NCI-H146 (cell line): ENCODE measurements at regions not wholly inside any gene's neighbourhood (a gene's known extent, or its start where the extent isn't known, plus 50 kb on each side); places are given as distances from the start of the nearest gene placed in this dataset.

ENCODE experiments used
- DNase-seq: peaks from one replicate; lab custom pipeline; 2025; lab: John Stamatoyannopoulos, UW

DNA sequence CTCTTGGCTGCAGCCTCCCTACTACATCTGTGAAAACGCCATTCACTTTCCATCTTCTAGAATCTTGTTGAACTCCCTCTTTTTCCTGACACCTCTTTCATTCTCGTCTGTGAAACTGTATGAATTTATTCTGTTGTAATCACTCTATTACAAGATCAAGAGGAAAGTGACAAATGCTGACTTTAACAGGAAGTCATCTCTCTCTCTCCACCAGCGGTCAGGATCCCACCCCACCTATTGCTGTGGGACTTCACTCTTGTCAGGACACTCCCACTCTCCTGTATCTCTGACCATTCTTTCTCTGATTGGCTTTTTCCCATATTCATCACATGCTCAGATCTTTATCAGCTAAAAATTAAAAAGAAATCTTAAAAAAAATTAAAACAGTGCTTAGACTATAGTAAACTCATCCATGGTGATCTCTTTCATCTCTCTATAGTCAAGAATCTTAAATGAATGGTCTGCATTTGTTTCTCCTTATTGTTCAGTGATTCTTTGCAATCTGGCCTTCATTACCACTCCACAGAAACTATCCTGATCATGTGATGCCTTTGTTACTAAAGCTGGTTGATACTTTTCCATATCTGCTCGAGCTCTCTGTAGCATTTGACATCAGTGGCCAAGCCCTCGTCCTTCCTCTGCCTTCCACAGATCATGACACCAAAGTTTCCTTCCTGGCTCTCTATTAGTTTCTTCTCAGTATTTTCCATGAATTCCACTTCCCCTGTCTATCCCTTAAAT is 113.6 kb downstream of the UCHL5 start:
- no peak for DNase-seq

DNA sequence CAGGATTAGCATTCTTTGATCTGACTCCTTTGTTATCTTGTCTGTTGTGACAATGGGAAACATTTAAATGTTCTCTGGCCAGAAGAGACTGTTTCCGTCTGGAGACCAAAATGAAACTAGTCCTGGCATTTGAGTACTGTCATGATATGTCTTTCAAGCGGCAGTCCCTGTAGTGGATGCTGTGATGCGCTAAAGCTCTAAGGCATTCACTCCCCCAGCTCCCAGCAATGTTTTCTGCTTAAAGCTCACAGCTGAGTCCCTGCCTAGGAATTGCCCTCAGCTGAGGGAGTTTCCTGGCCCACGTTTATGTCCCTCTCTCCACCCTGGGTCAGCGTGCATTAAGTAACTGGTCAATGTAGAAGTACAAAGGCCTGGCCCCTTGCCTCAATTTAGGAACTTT is 109.4 kb downstream of the UCHL5 start:
- DNase-seq: no peak

DNA sequence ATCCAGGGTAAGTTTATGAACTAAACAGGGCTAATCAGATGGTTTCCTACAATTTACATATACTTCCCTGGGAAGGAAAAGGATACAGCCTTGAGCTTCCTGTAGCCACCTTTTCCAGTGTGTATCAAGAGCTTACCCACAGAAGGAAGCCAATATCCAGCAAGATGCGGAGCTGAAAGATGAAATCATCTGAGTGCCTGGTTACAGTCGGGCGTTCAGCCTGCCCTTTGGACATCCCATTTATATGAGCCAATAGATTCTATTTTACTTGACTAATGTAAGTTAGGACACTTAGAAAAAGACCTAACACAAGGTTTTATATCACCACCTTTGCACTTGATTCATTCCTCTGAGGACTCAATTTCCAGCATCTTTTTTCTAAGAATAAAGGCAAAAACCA is 108.2 kb downstream of the UCHL5 start:
- no peak for DNase-seq

DNA sequence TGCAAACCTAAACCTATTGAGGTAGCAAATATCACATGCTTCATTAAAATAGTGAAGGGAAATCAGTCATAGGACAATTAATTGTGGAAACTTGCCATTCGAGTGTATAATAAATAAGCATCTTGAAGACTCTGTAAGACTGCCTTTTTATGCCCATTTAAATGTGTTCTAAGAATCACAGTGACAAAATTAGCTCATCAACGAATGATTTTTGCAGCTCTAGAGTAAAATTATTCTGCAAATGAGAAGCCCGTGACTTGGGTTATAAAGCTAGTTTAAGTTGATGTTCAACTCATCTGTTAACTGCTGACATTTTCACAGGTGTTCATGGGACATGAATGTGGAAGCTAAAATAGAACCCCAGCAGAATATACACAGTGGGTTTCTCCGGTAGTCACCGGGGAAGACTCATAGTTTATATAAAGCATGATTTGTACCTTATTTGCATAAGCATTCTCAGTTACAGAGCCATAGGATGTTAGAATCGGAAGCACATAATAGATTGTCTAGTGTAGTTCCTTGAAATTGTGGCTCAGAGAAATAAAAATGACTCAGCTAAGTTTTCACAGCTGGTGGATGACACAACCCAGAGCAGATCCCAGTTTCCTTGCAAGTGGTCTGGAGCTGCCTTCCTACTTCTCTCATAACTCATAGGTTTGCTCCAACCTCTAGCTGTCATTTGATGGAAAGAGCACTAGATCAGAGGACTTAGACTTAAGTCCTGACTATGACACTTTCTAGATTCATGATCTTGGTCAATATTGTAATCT is 107.3 kb downstream of the UCHL5 start:
- DNase-seq: no peak

DNA sequence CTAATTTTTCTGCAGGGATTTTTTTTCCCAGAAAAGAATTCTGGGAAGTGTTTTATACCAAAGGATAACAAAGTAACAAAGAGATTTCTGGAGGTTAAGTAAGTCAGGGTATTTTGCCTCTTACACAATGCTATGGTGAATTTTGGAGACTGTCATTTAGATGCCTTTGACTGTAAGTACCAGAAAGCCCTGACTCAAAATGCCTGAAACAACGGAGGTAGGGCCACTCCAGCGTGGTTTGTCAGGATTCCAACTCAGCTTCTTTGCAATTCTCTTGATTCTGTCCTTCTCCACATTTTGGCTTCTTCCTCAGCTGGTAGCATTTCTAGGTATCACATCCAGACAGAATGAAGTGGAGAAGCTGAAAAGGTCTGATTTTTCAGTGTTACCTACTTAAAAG is 106.5 kb downstream of the UCHL5 start:
- no peak for DNase-seq

DNA sequence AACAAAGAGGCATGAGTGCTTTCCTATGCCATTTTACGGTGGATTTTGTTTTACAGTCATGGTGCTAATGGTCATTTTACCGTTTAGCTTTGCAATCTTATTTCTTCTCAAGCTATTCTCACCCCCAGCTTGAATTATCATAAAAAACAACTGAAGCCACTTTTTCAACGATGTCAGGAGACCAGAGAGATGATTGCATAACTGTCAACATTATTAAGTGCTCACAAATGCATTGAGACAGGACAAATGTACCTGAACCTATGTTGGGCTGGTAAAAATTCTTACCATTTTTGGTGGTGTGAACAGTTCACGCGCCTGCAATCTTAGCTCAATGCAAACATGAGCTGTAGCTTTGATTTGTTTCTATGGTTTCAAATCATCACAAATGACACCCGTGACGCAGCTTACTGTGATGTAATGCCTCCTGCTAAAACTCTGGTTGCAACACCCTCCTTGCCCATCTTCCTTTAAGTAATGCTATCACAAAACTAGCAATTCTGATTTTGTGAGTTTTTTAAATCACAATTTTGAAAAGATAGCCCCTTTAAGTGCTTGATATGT is 104.4 kb downstream of the UCHL5 start:
- DNase-seq: peak; percentile 19

DNA sequence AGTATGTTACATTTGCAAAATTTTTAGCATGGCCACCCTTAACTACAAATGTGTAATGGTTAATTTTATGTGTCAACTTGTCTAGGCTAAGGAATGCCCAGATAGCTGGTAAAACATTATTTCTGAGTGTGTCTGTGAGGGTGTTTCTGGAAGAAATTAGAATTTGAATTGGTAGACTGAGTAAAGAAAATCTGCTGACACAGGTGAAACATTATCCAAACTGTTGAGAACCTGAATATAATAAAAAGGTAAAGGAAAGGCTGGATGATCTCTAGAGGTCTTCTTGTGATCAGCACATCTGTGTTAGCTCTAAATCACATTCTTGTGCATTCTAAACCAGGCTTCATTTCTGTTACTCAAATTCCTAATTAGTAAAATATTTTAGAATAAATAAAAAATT is 100.8 kb downstream of the UCHL5 start:
- DNase-seq: no peak

DNA sequence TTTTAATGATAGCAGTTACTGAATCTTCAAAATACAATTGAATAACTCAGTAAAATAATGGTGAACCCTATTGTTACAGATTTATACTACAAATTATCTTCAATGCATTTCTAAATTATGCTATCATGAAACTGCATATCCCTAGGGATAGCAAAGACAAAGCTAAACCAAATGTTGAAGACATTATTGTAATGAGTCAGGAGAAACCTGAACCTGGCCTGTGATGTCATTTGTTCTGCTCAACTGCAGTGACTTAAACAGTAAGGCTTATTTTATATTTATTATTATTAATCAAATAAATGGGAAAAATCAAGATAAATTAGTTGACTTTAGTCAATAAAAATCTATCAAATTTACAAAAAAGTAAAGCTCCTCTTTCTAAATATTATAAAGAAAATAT is 100.3 kb downstream of the UCHL5 start:
- no peak for DNase-seq

DNA sequence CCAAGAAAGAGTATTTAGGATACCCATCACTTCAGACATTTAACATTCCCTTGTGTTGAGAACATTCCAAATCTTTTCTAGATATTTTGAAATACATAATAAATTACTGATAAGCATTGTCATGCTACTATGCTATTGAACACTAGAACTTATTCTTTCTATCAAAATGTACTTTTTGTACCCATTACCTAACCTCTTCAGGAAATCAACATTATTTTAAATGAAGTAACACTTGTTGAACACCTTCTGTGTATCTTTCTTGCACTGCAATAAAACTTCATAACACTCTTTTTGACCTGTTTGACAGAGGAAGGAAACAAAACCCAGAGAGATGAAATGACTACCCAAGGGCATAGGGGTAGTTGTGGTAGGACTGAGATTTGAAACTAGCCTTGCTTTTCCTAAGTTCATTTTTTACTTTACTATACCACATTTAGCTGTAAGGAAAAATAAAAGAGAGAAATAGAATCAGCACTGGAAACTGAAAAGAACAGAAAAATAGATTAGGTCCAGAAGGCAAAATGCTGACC is 99.4 kb downstream of the UCHL5 start:
- DNase-seq: no peak
